H1 (cell line): ENCODE measurements at regions not wholly inside any gene's neighbourhood (a gene's known extent, or its start where the extent isn't known, plus 50 kb on each side); places are given as distances from the start of the nearest gene placed in this dataset.

Experiments
- CTCF ChIA-PET: fragments of 300-600 bp; sonication (Branson Sonifier 250); formaldehyde crosslinking; loops from one replicate; lab custom pipeline; 2021; ENCODE audit not compliant: partially characterized antibody; lab: Charles Lee
- POLR2A ChIA-PET: fragments of 300-600 bp; sonication (Branson Sonifier 250); formaldehyde crosslinking; loops from one replicate; lab custom pipeline; 2021; ENCODE audit warnings: inconsistent platforms; ENCODE audit not compliant: partially characterized antibody; lab: Charles Lee
- DNase-seq, 2 experiments: peaks; one replicate each; pipeline versions ENCODE4 v3.0.0 to v3.0.0-alpha.2; 2010 to 2022; ENCODE audit warnings: low spot score in 2 of 2, low read depth in 1 of 2, mixed read lengths in 1 of 2
- FAIRE-seq: peaks from 2 replicates; lab custom pipeline; 2011; peaks lifted over from hg19 to GRCh38; lab: Jason Lieb, UNC
- H2AFZ ChIP-seq: 2 replicates; pipeline ENCODE4 v1.8.1; 2012; ENCODE audit warnings: low read length, inconsistent platforms
- H2AK5ac ChIP-seq: 2 replicates; pipeline ENCODE4 v1.6.1; 2013; ENCODE audit warnings: low read depth, low read length
- H2BK120ac ChIP-seq: replicated peaks from 2 replicates; pipeline ENCODE3; 2013; ENCODE audit warnings: low read depth, low read length, inconsistent platforms
- H2BK12ac ChIP-seq: 2 replicates; pipeline ENCODE4 v1.6.1; 2013; ENCODE audit warnings: low read depth, low read length
- H2BK15ac ChIP-seq: 2 replicates; pipeline ENCODE4 v1.6.1; 2013; ENCODE audit warnings: low read length
- H2BK20ac ChIP-seq: 2 replicates; pipeline ENCODE4 v1.6.1; 2013; ENCODE audit warnings: low read length
- H2BK5ac ChIP-seq: 2 replicates; pipeline ENCODE4 v1.6.1; 2013; ENCODE audit warnings: low read depth, low read length
- H3K14ac ChIP-seq: 2 replicates; pipeline ENCODE4 v1.6.1; 2013; ENCODE audit warnings: inconsistent platforms; ENCODE audit not compliant: insufficient read length
- H3K18ac ChIP-seq: 2 replicates; pipeline ENCODE4 v1.6.1; 2013; ENCODE audit warnings: low read length; ENCODE audit errors: extremely low read depth
- H3K23ac ChIP-seq: 2 replicates; pipeline ENCODE4 v1.6.1; 2013; ENCODE audit warnings: inconsistent platforms; ENCODE audit not compliant: insufficient read length
- H3K23me2 ChIP-seq: 2 replicates; pipeline ENCODE4 v1.6.1; 2013; ENCODE audit warnings: low read depth, low read length
- H3K27ac ChIP-seq: 2 replicates; pipeline ENCODE4 v1.6.1; 2011; ENCODE audit warnings: low read depth, low read length, inconsistent platforms
- H3K27me3 ChIP-seq, 4 experiments: replicated peaks in 1 of 4; 1 replicate in 1 of 4; 2 replicates in 3 of 4; pipeline versions ENCODE4 v1.6.1 to v1.8.1; 2011 to 2013; ENCODE audit warnings: low read length in 3 of 4, mild to moderate bottlenecking in 3 of 4, inconsistent platforms in 2 of 4, mixed read lengths in 2 of 4, moderate library complexity in 1 of 4; ENCODE audit not compliant: control insufficient read depth in 3 of 4, insufficient read depth in 3 of 4; ENCODE audit errors: extremely low read depth in 1 of 4
- H3K36me3 ChIP-seq, 4 experiments: 2 replicates each; pipeline versions ENCODE4 v1.6.1 to v1.8.1; 2011 to 2013; ENCODE audit warnings: mild to moderate bottlenecking in 4 of 4, low read length in 3 of 4, moderate library complexity in 2 of 4, control low read depth in 1 of 4, inconsistent platforms in 1 of 4; ENCODE audit not compliant: insufficient read depth in 4 of 4, control insufficient read depth in 2 of 4
- H3K4ac ChIP-seq: replicated peaks from 2 replicates; pipeline ENCODE3; 2013; ENCODE audit warnings: low read length, low read depth, mixed read lengths, inconsistent platforms; ENCODE audit not compliant: insufficient read length
- H3K4me1 ChIP-seq, 4 experiments: replicated peaks in 1 of 4; 1 replicate in 1 of 4; 2 replicates in 3 of 4; pipeline versions ENCODE4 v1.6.1 to v1.8.1; 2011 to 2013; ENCODE audit warnings: low read length in 3 of 4, inconsistent platforms in 2 of 4, mixed read lengths in 1 of 4; ENCODE audit not compliant: insufficient read depth in 4 of 4, control insufficient read depth in 3 of 4
- H3K4me2 ChIP-seq, 2 experiments: 2 replicates each; pipeline versions ENCODE4 v1.6.1 to v1.8.1; 2011 to 2013; ENCODE audit warnings: low read depth in 2 of 2, low read length in 2 of 2, control low read depth in 1 of 2, inconsistent platforms in 1 of 2, mild to moderate bottlenecking in 1 of 2; ENCODE audit not compliant: insufficient read depth in 1 of 2
- H3K4me3 ChIP-seq, 4 experiments: fragments of 200-600, 300-600 bp in 1 of 4; sonication (generic), shearing (Covaris generic), sonication (Bioruptor Twin) in 1 of 4; 2 replicates each; pipeline versions ENCODE4 v1.5.1 to v1.8.1; 2011 to 2016; ENCODE audit warnings: low read length in 4 of 4, low read depth in 3 of 4, control low read depth in 2 of 4, inconsistent platforms in 2 of 4, mild to moderate bottlenecking in 2 of 4, mixed read lengths in 1 of 4, moderate library complexity in 1 of 4; ENCODE audit not compliant: insufficient read depth in 2 of 4; ENCODE audit errors: extremely low read depth in 1 of 4
- H3K56ac ChIP-seq: replicated peaks from 2 replicates; pipeline ENCODE3; 2013; ENCODE audit warnings: low read depth, mild to moderate bottlenecking, mixed read lengths, low read length, inconsistent platforms; ENCODE audit not compliant: insufficient read length
- H3K79me1 ChIP-seq: 2 replicates; pipeline ENCODE4 v1.6.1; 2013; ENCODE audit warnings: low read depth, low read length, control low read depth
- H3K79me2 ChIP-seq, 2 experiments: 2 replicates each; pipeline versions ENCODE4 v1.6.1 to v1.8.1; 2012 to 2013; ENCODE audit warnings: low read length in 2 of 2, mild to moderate bottlenecking in 2 of 2, inconsistent platforms in 1 of 2; ENCODE audit not compliant: insufficient read depth in 2 of 2, control insufficient read depth in 1 of 2
- H3K9ac ChIP-seq, 4 experiments: replicated peaks in 1 of 4; 1 replicate in 1 of 4; 2 replicates in 3 of 4; pipeline versions ENCODE4 v1.6.1 to v1.8.1; 2011 to 2013; ENCODE audit warnings: low read depth in 3 of 4, low read length in 3 of 4, control low read depth in 2 of 4, mild to moderate bottlenecking in 2 of 4, moderate library complexity in 2 of 4, inconsistent platforms in 1 of 4; ENCODE audit errors: extremely low read depth in 1 of 4
- H3K9me3 ChIP-seq, 2 experiments: 2 replicates each; pipeline versions ENCODE4 v1.6.1 to v1.8.1; 2012 to 2013; ENCODE audit warnings: mild to moderate bottlenecking in 2 of 2, moderate library complexity in 2 of 2, control low read depth in 1 of 2, inconsistent platforms in 1 of 2, low read depth in 1 of 2, low read length in 1 of 2, mixed read lengths in 1 of 2; ENCODE audit not compliant: insufficient read depth in 2 of 2
- H4K20me1 ChIP-seq, 2 experiments: replicated peaks in 1 of 2; 2 replicates each; pipeline versions ENCODE3 to v1.8.1; 2011 to 2013; ENCODE audit warnings: inconsistent platforms in 2 of 2, low read length in 2 of 2, mild to moderate bottlenecking in 1 of 2; ENCODE audit not compliant: insufficient read depth in 2 of 2, control insufficient read depth in 1 of 2
- H4K5ac ChIP-seq: 2 replicates; pipeline ENCODE4 v1.6.1; 2013; ENCODE audit warnings: low read length, low read depth, mixed read lengths, inconsistent platforms; ENCODE audit not compliant: insufficient read length
- H4K8ac ChIP-seq: 2 replicates; pipeline ENCODE4 v1.8.0; 2013; ENCODE audit warnings: mild to moderate bottlenecking, moderate library complexity, low read length, inconsistent platforms; ENCODE audit not compliant: insufficient read depth; ENCODE audit errors: extremely low read depth
- H4K91ac ChIP-seq: replicated peaks from 2 replicates; pipeline ENCODE3; 2013; ENCODE audit warnings: low read length, mixed read lengths, inconsistent platforms; ENCODE audit not compliant: insufficient read length
- ATF3 ChIP-seq: IDR thresholded peaks from 2 replicates; pipeline ENCODE4 v1.6.1; 2011; ENCODE audit warnings: low read depth, mild to moderate bottlenecking, low read length; ENCODE audit not compliant: insufficient read depth
- BACH1 ChIP-seq: IDR thresholded peaks from 2 replicates; pipeline ENCODE4 v1.6.1; 2012; ENCODE audit warnings: low read length, improper control_type of control experiment
- CHD2 ChIP-seq: IDR thresholded peaks from 2 replicates; pipeline ENCODE4 v1.6.1; 2012; ENCODE audit warnings: low read length, improper control_type of control experiment
- EP300 ChIP-seq, 2 experiments: IDR thresholded peaks; 1 replicate in 1 of 2; 2 replicates in 1 of 2; pipeline ENCODE4 v1.6.1; 2011 to 2012; ENCODE audit warnings: low read depth in 2 of 2, low read length in 2 of 2, mild to moderate bottlenecking in 2 of 2, borderline replicate concordance in 1 of 2, inconsistent platforms in 1 of 2, moderate library complexity in 1 of 2
- GTF2F1 ChIP-seq: IDR thresholded peaks from 2 replicates; pipeline ENCODE4 v1.6.1; 2012; ENCODE audit warnings: low read depth, low read length, improper control_type of control experiment, borderline replicate concordance
- WGBS, 2 experiments: shearing (Covaris generic) in 1 of 2; methylation state at CpG; one replicate each; pipeline versions ENCODE4 v1.1.6 to v1.1.7; 2013 to 2015; ENCODE audit warnings: low lambda C conversion rate in 2 of 2, mixed read lengths in 2 of 2, inconsistent platforms in 1 of 2, low coverage in 1 of 2, missing lambda C conversion rate in 1 of 2; ENCODE audit not compliant: insufficient replicate concordance in 2 of 2, insufficient coverage in 1 of 2, insufficient read length in 1 of 2; ENCODE audit errors: extremely low coverage in 1 of 2, missing lambda C conversion rate in 1 of 2; 5-methylcytosine and 5-hydroxymethylcytosine counted together
- TF ChIP-seq, protein P1 (sequence below): IDR thresholded peaks from 2 replicates; pipeline ENCODE4 v1.6.1; 2011; ENCODE audit warnings: low read length, improper control_type of control experiment

GRCh38 chr12:46896680-46897079 is 70.9 kb upstream of the SLC38A4 start:
- H4K91ac ChIP-seq, result no peak overlapping the region
- no peak overlapping the region for H3K23ac ChIP-seq
- no peak overlapping the region for H3K9ac ChIP-seq
- H2BK120ac ChIP-seq, result no peak overlapping the region
- FAIRE-seq (no peak), DNase-seq (no peak)
- no peak overlapping the region for H3K4me2 ChIP-seq
- H3K4me1 ChIP-seq, result no peaks in the 10 kb centered on the region
- no peaks in the 10 kb centered on the region for H3K23me2 ChIP-seq
- H3K4me3 ChIP-seq, result no peak overlapping the region
- no peak overlapping the region for H3K56ac ChIP-seq
- no peaks in the 10 kb centered on the region for H3K36me3 ChIP-seq
- no peak overlapping the region for H4K8ac ChIP-seq
- no peak overlapping the region for H3K18ac ChIP-seq
- H2BK5ac ChIP-seq, result no peak overlapping the region
- no peaks in the 10 kb centered on the region for H3K79me1 ChIP-seq
- no peak overlapping the region for H4K5ac ChIP-seq
- no peaks in the 10 kb centered on the region for H4K20me1 ChIP-seq
- H2BK12ac ChIP-seq, result no peak overlapping the region
- no peaks in the 10 kb centered on the region for H3K27me3 ChIP-seq
- no peaks in the 10 kb centered on the region for H3K79me2 ChIP-seq
- H3K9me3 ChIP-seq, result no peaks in the 10 kb centered on the region
- no peak overlapping the region for H3K27ac ChIP-seq
- no peak overlapping the region for H2AFZ ChIP-seq
- H2AK5ac ChIP-seq, result no peak overlapping the region
- CTCF ChIA-PET, result interaction anchor here (0.6 to 1.1 kb wide), 3 partner anchors 9 to 219 kb away, joined by 3 read pairs; no protein-coding TSS in a partner anchor
- POLR2A ChIA-PET, result no interaction called here
- WGBS, 2 experiments, result 57% methylated on average over 1 of the region's 1 CpG; no CpG with 5 or more reads in 1 of the 2 experiments
- H3K4ac ChIP-seq, result no peak overlapping the region
- no peak overlapping the region for H2BK20ac ChIP-seq
- no peak overlapping the region for H2BK15ac ChIP-seq
- H3K14ac ChIP-seq, result no peak overlapping the region
- no peak for TF ChIP-seq ATF3
- no peak for TF ChIP-seq CHD2
- no peak for TF ChIP-seq EP300 (IDR thresholded peaks at IDR 0.05; ENCODE audit: borderline replicate concordance in 1 of 2, low read depth in 2 of 2, low read length in 2 of 2)
- no peak for TF ChIP-seq BACH1
- no peak for TF ChIP-seq GTF2F1
- TF ChIP-seq, protein P1, sequence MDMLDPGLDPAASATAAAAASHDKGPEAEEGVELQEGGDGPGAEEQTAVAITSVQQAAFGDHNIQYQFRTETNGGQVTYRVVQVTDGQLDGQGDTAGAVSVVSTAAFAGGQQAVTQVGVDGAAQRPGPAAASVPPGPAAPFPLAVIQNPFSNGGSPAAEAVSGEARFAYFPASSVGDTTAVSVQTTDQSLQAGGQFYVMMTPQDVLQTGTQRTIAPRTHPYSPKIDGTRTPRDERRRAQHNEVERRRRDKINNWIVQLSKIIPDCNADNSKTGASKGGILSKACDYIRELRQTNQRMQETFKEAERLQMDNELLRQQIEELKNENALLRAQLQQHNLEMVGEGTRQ, result no peak
- TF ChIP-seq, all 59 proteins: peak for 0
